ENCODE measurements at regions not wholly inside any gene's neighbourhood (a gene's known extent, or its start where the extent isn't known, plus 50 kb on each side); places are given as distances from the start of the nearest gene placed in this dataset.

DNA sequence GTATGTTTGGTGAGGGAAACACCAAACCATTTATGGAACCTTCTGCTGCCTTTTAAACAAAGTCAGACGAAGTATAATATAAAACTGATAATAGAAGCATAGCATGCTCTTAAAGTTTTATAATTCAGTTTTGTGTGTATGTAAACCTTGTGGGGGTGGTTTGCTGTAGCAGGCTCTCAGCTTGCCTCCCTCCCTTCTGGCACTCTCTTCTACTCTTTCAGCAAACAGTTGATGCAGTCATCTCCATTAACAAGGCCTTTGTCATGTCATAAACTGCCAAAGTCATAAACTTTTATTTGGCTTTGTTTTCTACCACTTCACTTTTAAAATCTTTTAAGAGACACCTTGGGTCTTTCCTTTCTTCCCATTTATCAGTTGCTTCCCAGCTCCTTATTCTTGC lies 448.2 kb upstream of the SETBP1 start:
- H3K27ac ChIP-seq (replicated peaks) = no peak overlapping the region
- H3K4me3 ChIP-seq (replicated peaks; ENCODE audit: insufficient read depth, low read length) = no peak overlapping the region
- DNase-seq (ENCODE audit: low read depth in 1 of 2, low spot score in 1 of 2) = no peak
- TF ChIP-seq POLR2AphosphoS5 (IDR thresholded peaks at IDR 0.05; ENCODE audit: low read depth) (no peak), SPI1 (IDR thresholded peaks at IDR 0.05; ENCODE audit: borderline replicate concordance, low read depth) (no peak), GABPA (IDR thresholded peaks at IDR 0.05; ENCODE audit: low read depth) (no peak)
- TF ChIP-seq, protein P1, sequence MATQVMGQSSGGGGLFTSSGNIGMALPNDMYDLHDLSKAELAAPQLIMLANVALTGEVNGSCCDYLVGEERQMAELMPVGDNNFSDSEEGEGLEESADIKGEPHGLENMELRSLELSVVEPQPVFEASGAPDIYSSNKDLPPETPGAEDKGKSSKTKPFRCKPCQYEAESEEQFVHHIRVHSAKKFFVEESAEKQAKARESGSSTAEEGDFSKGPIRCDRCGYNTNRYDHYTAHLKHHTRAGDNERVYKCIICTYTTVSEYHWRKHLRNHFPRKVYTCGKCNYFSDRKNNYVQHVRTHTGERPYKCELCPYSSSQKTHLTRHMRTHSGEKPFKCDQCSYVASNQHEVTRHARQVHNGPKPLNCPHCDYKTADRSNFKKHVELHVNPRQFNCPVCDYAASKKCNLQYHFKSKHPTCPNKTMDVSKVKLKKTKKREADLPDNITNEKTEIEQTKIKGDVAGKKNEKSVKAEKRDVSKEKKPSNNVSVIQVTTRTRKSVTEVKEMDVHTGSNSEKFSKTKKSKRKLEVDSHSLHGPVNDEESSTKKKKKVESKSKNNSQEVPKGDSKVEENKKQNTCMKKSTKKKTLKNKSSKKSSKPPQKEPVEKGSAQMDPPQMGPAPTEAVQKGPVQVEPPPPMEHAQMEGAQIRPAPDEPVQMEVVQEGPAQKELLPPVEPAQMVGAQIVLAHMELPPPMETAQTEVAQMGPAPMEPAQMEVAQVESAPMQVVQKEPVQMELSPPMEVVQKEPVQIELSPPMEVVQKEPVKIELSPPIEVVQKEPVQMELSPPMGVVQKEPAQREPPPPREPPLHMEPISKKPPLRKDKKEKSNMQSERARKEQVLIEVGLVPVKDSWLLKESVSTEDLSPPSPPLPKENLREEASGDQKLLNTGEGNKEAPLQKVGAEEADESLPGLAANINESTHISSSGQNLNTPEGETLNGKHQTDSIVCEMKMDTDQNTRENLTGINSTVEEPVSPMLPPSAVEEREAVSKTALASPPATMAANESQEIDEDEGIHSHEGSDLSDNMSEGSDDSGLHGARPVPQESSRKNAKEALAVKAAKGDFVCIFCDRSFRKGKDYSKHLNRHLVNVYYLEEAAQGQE (IDR thresholded peaks at IDR 0.05; ENCODE audit: insufficient replicate concordance, low read depth) = no peak
- TF ChIP-seq, protein P2, sequence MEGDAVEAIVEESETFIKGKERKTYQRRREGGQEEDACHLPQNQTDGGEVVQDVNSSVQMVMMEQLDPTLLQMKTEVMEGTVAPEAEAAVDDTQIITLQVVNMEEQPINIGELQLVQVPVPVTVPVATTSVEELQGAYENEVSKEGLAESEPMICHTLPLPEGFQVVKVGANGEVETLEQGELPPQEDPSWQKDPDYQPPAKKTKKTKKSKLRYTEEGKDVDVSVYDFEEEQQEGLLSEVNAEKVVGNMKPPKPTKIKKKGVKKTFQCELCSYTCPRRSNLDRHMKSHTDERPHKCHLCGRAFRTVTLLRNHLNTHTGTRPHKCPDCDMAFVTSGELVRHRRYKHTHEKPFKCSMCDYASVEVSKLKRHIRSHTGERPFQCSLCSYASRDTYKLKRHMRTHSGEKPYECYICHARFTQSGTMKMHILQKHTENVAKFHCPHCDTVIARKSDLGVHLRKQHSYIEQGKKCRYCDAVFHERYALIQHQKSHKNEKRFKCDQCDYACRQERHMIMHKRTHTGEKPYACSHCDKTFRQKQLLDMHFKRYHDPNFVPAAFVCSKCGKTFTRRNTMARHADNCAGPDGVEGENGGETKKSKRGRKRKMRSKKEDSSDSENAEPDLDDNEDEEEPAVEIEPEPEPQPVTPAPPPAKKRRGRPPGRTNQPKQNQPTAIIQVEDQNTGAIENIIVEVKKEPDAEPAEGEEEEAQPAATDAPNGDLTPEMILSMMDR (IDR thresholded peaks at IDR 0.05; ENCODE audit: insufficient read depth, low read length) = no peak
- H3K27me3 ChIP-seq (ENCODE audit: insufficient read depth, poor library complexity, severe bottlenecking) = no peaks in the 10 kb centered on the region

DNA sequence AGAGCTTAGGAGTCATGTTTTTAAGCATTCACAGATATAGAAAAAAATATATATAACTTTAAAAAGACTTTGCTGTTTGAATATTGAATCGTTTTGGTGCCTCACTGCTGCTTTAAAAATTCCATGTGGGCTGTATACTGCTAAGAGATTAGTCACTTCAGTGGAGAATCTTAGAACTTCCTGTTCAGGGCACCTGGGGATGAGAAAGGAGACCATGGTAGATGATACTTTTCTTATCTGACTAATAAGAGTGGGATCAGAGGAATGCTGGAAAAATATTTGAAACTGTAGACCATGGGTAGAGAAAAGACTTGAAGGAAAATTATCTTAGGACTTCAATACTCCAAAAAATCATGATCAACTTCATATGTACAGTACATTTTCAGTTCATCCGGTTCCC lies 442.2 kb upstream of the SETBP1 start:
- H3K4me3 ChIP-seq (replicated peaks; ENCODE audit: insufficient read depth, low read length) = no peak overlapping the region
- no peak overlapping the region for H3K27ac ChIP-seq (replicated peaks)
- no peak for DNase-seq (ENCODE audit: low read depth in 1 of 2, low spot score in 1 of 2)
- H3K27me3 ChIP-seq (ENCODE audit: insufficient read depth, poor library complexity, severe bottlenecking) = no peaks in the 10 kb centered on the region
- no peak for TF ChIP-seq GABPA (IDR thresholded peaks at IDR 0.05; ENCODE audit: low read depth)
- TF ChIP-seq SPI1 (IDR thresholded peaks at IDR 0.05; ENCODE audit: borderline replicate concordance, low read depth) = no peak
- TF ChIP-seq, protein P1 (IDR thresholded peaks at IDR 0.05; ENCODE audit: insufficient replicate concordance, low read depth) = no peak
- TF ChIP-seq, protein P2 (IDR thresholded peaks at IDR 0.05; ENCODE audit: insufficient read depth, low read length) = no peak
- TF ChIP-seq POLR2AphosphoS5 (IDR thresholded peaks at IDR 0.05; ENCODE audit: low read depth) = no peak

DNA sequence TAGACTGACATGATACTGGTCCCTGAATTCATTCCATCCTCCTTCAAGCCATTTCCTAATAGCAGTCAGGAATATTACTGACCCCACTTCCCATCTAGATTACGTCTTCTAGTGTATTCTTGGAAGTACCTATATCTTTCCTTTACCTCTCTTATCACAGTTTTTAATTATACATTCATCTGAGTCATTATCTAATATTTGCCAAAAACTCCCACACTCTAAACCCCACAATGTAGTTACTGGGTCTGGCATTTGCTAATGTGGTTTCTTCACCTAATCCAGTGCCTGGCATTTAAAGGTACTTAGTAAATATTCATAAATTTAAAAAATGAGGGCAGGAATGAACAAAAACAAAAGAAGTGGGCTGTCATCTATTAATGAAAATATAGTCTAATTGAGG lies 441.8 kb upstream of the SETBP1 start:
- TF ChIP-seq GABPA (IDR thresholded peaks at IDR 0.05; ENCODE audit: low read depth) (no peak), SPI1 (IDR thresholded peaks at IDR 0.05; ENCODE audit: borderline replicate concordance, low read depth) (no peak), POLR2AphosphoS5 (IDR thresholded peaks at IDR 0.05; ENCODE audit: low read depth) (no peak)
- TF ChIP-seq, protein P1 (IDR thresholded peaks at IDR 0.05; ENCODE audit: insufficient replicate concordance, low read depth) = no peak
- TF ChIP-seq, protein P2 (IDR thresholded peaks at IDR 0.05; ENCODE audit: insufficient read depth, low read length) = no peak
- DNase-seq (ENCODE audit: low read depth in 1 of 2, low spot score in 1 of 2) = no peak
- Histone ChIP-seq H3K27me3 (ENCODE audit: insufficient read depth, poor library complexity, severe bottlenecking) (no peaks in the 10 kb centered on the region), H3K27ac (replicated peaks) (no peak overlapping the region), H3K4me3 (replicated peaks; ENCODE audit: insufficient read depth, low read length) (no peak overlapping the region)

Measured in HL-60 (cell line).